ENCODE measurements at regions not wholly inside any gene's neighbourhood (a gene's known extent, or its start where the extent isn't known, plus 50 kb on each side); places are given as distances from the start of the nearest gene placed in this dataset.

- Histone ChIP-seq H3K4me3 (ENCODE audit: low read depth, low read length) (no peak overlapping the region), H3K27me3 (ENCODE audit: insufficient read depth, low read depth, severe bottlenecking) (peaks cover 55% of the 10 kb centered on the region), H3K9me3 (ENCODE audit: severe bottlenecking) (no peaks in the 10 kb centered on the region), H3K27ac (no peak overlapping the region), H3K36me3 (no peaks in the 10 kb centered on the region)
- DNase-seq, result no peak
- TF ChIP-seq CTCF (IDR thresholded peaks at IDR 0.05; ENCODE audit: low read depth, low read length), result no peak
Measured at GRCh38 chr3:5485427-5485826, 297.9 kb downstream of the EDEM1 start.

- DNase-seq, result no peak
- H3K9me3 ChIP-seq (ENCODE audit: severe bottlenecking), result no peaks in the 10 kb centered on the region
Measured at GRCh38 chr3:5488771-5489170, 301.3 kb downstream of the EDEM1 start.

GRCh38 chr3:5489536-5489935 lies 302.0 kb downstream of the EDEM1 start:
- Histone ChIP-seq H3K36me3 (no peaks in the 10 kb centered on the region), H3K27ac (no peak overlapping the region), H3K4me3 (ENCODE audit: low read depth, low read length) (no peak overlapping the region), H3K27me3 (ENCODE audit: insufficient read depth, low read depth, severe bottlenecking) (peaks cover 49% of the 10 kb centered on the region), H3K9me3 (ENCODE audit: severe bottlenecking) (no peaks in the 10 kb centered on the region)
- TF ChIP-seq CTCF (IDR thresholded peaks at IDR 0.05; ENCODE audit: low read depth, low read length), result no peak
- DNase-seq, result no peak

More at GRCh38 chr3:5488771-5489170, 301.3 kb downstream of the EDEM1 start:
- TF ChIP-seq CTCF (IDR thresholded peaks at IDR 0.05; ENCODE audit: low read depth, low read length), result no peak
- H3K4me3 ChIP-seq (ENCODE audit: low read depth, low read length), result no peak overlapping the region
- peaks cover 45% of the 10 kb centered on the region for H3K27me3 ChIP-seq (ENCODE audit: insufficient read depth, low read depth, severe bottlenecking)
- H3K36me3 ChIP-seq, result no peaks in the 10 kb centered on the region
- H3K27ac ChIP-seq, result no peak overlapping the region

GRCh38 chr3:5494905-5495519 lies 307.5 kb downstream of the EDEM1 start:
- Histone ChIP-seq H3K27me3 (ENCODE audit: insufficient read depth, low read depth, severe bottlenecking) (peaks cover 39% of the 10 kb centered on the region), H3K4me3 (ENCODE audit: low read depth, low read length) (no peak overlapping the region), H3K27ac (no peak overlapping the region), H3K9me3 (ENCODE audit: severe bottlenecking) (no peaks in the 10 kb centered on the region), H3K36me3 (no peaks in the 10 kb centered on the region)
- TF ChIP-seq CTCF (IDR thresholded peaks at IDR 0.05; ENCODE audit: low read depth, low read length), result no peak
- DNase-seq, result no peak

- TF ChIP-seq CTCF (IDR thresholded peaks at IDR 0.05; ENCODE audit: low read depth, low read length), result no peak
- DNase-seq, result no peak
- H3K27ac ChIP-seq, result no peak overlapping the region
Measured at GRCh38 chr3:5497497-5497896, 310.0 kb downstream of the EDEM1 start.

GRCh38 chr3:5498981-5499380 lies 311.5 kb downstream of the EDEM1 start:
- Histone ChIP-seq H3K9me3 (ENCODE audit: severe bottlenecking) (no peaks in the 10 kb centered on the region), H3K27ac (no peak overlapping the region), H3K4me3 (ENCODE audit: low read depth, low read length) (no peak overlapping the region), H3K27me3 (ENCODE audit: insufficient read depth, low read depth, severe bottlenecking) (peaks cover 34% of the 10 kb centered on the region), H3K36me3 (no peaks in the 10 kb centered on the region)
- no peak for DNase-seq
- no peak for TF ChIP-seq CTCF (IDR thresholded peaks at IDR 0.05; ENCODE audit: low read depth, low read length)

More at GRCh38 chr3:5497497-5497896, 310.0 kb downstream of the EDEM1 start:
- H3K27me3 ChIP-seq (ENCODE audit: insufficient read depth, low read depth, severe bottlenecking), result peaks cover 31% of the 10 kb centered on the region
- H3K4me3 ChIP-seq (ENCODE audit: low read depth, low read length), result no peak overlapping the region
- no peaks in the 10 kb centered on the region for H3K9me3 ChIP-seq (ENCODE audit: severe bottlenecking)
- no peaks in the 10 kb centered on the region for H3K36me3 ChIP-seq

Data from WERI-Rb-1 (cell line).